ENCODE measurements at regions not wholly inside any gene's neighbourhood (a gene's known extent, or its start where the extent isn't known, plus 50 kb on each side); places are given as distances from the start of the nearest gene placed in this dataset.
"Not testable (repeated sequence)": the region's sequence is repeated elsewhere in the genome, so short reads cannot be mapped to it uniquely, and the experiment has no call there.

GRCh38 chr17:20774472-20775135 lies 195.1 kb downstream of the CDRT15L2 start:
- DNase-seq = no peak

GRCh38 chr17:20775331-20775730 lies 195.8 kb downstream of the CDRT15L2 start:
- no peak for DNase-seq

- DNase-seq = no peak
Observed at GRCh38 chr17:20779521-20779920, 200.0 kb downstream of the CDRT15L2 start.

GRCh38 chr17:20781260-20781659 lies 201.7 kb downstream of the CDRT15L2 start:
- DNase-seq = no peak

- DNase-seq = not testable (repeated sequence)
Observed at GRCh38 chr17:20781869-20782268, 202.3 kb downstream of the CDRT15L2 start.

- no peak for DNase-seq
Observed at GRCh38 chr17:20783091-20783490, 203.6 kb downstream of the CDRT15L2 start.

GRCh38 chr17:20784100-20784665 lies 204.7 kb downstream of the CDRT15L2 start:
- DNase-seq = no peak

- no peak for DNase-seq
Observed at GRCh38 chr17:20787281-20787680, 207.8 kb downstream of the CDRT15L2 start.

- DNase-seq = no peak
Observed at GRCh38 chr17:20791626-20792025, 212.1 kb downstream of the CDRT15L2 start.

- DNase-seq = not testable (repeated sequence)
Observed at GRCh38 chr17:20794532-20794931, 215.0 kb downstream of the CDRT15L2 start.

GRCh38 chr17:20797292-20797691 lies 217.8 kb downstream of the CDRT15L2 start:
- no peak for DNase-seq

GRCh38 chr17:20800146-20800545 lies 220.6 kb downstream of the CDRT15L2 start:
- DNase-seq = no peak

- no peak for DNase-seq
Observed at GRCh38 chr17:20805751-20806150, 226.2 kb downstream of the CDRT15L2 start.

- DNase-seq = not testable (repeated sequence)
Observed at GRCh38 chr17:20807566-20807965, 228.0 kb downstream of the CDRT15L2 start.

GRCh38 chr17:20815410-20815809 lies 227.4 kb downstream of the USP22 start:
- DNase-seq = not testable (repeated sequence)

GRCh38 chr17:20823905-20824304 lies 218.9 kb downstream of the USP22 start:
- DNase-seq = no peak

- DNase-seq = no peak
Observed at GRCh38 chr17:20825539-20825938, 217.3 kb downstream of the USP22 start.

GRCh38 chr17:20840453-20840852 lies 202.4 kb downstream of the USP22 start:
- DNase-seq = not testable (repeated sequence)

GRCh38 chr17:20840987-20841865 lies 201.6 kb downstream of the USP22 start:
- not testable (repeated sequence) for DNase-seq

GRCh38 chr17:20842012-20842411 lies 200.8 kb downstream of the USP22 start:
- not testable (repeated sequence) for DNase-seq

- not testable (repeated sequence) for DNase-seq
Observed at GRCh38 chr17:20843261-20843660, 199.6 kb downstream of the USP22 start.

- peak; percentile 27 for DNase-seq
Observed at GRCh38 chr17:20843799-20844553, 198.8 kb downstream of the USP22 start.

- not testable (repeated sequence) for DNase-seq
Observed at GRCh38 chr17:20848869-20849443, 193.9 kb downstream of the USP22 start.

Measured in activated T-cell treated with anti-CD3 and anti-CD28 coated beads for 4 hours (primary cell).